ENCODE measurements at regions not wholly inside any gene's neighbourhood (a gene's known extent, or its start where the extent isn't known, plus 50 kb on each side); places are given as distances from the start of the nearest gene placed in this dataset.

DNA sequence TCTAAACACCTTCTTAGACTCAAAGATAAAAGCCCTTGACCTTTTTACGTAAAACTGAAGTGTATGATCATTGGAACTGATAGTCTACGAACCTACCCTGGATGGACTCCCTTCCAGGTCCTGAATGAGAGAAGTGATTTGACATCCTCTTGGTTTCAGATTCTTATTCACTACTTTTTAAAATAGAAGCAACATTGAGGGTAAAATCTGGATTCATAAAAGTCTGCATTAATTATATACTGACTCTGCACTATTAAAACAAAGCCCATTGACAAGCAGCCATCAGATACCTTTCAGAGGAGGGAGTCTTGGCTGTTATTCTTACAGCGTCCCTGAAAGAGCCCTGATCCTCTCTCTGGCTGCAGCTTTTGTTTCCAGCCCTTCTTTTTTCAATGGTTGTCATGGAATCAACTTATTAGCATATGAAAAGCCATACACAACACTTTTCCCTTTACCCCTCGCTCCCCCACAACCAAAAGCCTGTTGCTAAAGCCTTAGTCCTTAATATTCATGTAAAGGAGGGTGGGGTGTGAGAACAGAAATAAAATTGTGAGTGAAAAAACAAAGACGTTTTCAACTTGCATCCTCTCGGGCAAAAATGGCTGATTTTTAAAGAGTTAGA lies 270.0 kb upstream of the MARCKS start:
- DNase-seq (ENCODE audit: low read depth in 2 of 2, low spot score in 1 of 2), result no peak

DNA sequence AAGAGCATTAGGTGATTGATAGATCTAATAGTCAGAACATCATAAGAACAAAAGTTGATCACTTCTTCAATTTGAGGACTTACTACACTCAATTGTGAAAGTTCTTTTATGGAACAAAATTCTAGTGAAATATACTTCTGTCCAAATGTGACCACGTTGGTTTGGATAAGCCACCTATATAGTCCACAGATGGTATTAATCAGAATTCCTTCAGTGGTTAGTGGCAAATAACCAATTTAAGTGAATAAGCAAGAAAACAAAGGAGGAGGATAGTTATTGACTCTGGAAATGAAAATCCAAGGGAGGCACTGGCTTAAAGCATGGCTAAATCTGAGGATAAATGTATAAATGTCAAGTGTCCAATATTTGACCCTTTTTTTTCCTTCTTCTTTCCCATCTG lies 268.5 kb upstream of the MARCKS start:
- DNase-seq (ENCODE audit: low read depth in 2 of 2, low spot score in 1 of 2), result no peak

DNA sequence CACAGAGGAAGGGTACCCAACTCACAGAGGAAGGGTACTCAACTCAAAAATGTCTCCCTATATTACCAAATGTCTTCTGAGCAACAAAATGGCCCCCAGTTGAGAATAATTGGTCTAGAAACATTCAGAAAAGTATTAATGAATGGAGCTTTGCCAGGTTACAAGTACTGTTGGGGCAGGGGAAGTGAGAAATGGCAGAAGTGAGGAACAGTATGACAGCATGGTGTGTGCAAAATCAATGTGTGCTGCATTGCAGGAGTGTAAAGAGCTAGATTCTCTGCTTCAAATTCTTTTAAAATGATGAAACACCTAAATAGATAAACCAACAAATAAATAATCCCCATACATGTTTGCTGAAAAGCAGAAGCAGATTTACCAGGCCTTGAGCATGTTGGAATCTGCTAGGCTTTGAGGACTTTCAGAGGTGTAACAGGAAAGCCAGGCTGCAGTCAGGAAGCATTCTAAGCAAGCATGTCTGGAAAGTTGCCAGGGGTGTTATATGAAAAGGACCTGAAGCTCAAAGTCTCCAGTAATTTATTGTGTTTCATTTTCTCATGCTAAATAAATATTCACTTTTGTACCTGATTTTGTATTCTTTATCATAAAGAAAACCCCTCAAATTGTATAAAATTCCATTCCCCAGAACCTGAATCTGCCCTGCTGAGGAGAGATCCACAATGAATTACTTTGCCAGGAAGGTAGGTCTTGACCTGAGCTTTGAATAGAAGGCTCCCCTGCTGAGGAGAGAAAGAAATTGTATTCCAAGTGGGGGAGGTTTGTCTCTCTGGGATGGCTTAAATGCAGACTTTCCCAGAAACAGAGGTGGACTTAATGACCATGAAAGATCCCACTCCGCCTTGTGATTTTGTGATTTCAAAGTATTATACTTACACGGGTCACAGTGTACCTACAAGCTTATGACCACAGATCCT lies 265.0 kb upstream of the MARCKS start:
- DNase-seq (ENCODE audit: low read depth in 2 of 2, low spot score in 1 of 2), result no peak

DNA sequence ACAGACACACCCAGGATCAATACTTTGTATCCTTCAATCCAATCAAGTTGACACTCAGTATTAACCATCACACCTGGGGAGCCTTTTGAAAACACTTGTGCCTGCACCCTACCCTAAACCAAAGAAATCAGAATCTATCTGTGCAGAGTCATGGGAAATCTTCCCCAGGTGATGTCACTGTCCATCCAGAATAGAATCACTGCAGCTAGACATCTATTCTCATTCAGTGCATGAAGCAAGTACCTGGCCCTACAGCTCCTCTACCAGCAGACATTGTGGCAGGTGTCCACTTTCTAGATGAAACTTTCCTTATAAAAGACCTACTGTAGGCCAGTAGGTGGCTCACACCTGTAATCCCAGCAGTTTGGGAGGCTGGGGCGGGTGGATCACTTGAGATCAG lies 262.4 kb upstream of the MARCKS start:
- no peak for DNase-seq (ENCODE audit: low read depth in 2 of 2, low spot score in 1 of 2)

DNA sequence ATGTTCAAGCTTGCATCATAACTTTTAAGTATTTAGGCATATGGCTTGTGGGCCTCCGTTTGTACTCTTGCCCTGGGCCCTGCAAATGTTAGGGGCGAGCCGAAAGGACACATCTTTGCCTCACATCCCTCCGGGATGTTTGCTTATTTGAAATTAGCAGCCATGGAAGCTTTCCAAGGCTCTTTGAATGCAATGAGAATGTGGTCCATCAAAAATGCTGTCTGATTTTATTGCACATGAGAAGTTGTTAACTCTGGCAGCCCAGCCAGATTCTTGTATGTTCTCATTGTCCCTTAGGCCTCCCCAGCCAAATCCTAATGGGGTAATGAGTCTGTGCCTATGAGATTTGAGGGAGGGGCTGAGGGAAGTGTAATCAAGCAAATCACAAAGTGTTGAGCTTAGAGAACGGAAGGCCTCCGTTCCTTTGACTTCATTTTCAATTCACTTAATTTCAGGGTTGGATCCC lies 261.2 kb upstream of the MARCKS start:
- no peak for DNase-seq (ENCODE audit: low read depth in 2 of 2, low spot score in 1 of 2)

DNA sequence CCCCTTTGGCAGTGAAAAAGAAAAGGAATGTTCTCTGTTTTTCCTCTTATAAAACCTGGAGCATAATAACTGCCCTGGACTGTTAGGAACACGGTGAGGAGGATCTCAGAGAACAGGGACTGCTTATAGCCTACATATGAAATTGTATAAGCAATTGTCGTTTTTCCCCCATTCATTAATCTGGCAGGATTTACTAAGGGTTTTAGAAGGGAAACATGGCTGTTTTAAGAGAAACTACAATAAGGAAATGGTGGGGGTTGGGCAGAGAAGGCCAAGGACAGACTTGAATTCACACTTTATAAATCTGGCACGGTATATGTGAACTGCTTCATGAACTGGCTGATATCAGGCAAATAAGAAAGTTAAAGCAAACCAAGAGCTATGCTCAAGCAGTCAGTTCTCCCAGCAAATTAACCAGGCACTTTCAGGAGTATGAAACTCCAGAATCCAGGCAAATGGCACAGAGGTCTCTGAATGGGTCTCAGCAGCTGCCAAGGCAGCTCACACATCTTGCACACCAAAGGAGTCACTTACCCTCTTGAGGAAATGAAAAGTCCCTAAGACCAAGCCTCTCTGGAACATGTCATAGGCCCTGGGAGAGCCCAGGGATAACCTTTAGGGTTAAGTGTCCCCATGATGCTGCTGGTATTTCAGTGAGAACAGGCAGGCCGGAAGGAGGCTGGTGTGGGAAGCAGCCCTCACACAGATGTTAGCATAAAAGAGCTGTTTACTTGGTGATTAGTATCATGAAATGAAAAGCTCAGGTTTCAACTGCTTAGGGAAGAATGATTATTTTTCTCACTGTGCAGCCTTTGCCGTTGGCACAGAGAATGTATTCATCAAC lies 260.5 kb upstream of the MARCKS start:
- DNase-seq (ENCODE audit: low read depth in 2 of 2, low spot score in 1 of 2), result no peak

DNA sequence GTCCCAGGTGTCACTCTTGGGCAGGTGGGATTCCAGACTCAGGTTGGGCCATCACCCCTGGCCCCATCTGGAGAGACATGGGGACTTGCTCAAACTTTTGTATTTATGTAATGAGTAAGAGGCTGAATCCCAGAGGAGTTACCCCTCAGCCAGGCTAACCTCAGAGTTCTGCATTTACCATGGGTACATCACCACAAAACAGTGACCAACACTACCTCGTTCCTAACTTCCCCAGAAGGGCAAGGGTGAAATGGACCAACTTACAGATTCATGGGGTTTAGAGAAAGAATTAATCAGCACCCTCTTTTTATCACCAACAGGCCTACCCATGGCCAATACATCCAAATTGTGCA lies 259.9 kb upstream of the MARCKS start:
- no peak for DNase-seq (ENCODE audit: low read depth in 2 of 2, low spot score in 1 of 2)

DNA sequence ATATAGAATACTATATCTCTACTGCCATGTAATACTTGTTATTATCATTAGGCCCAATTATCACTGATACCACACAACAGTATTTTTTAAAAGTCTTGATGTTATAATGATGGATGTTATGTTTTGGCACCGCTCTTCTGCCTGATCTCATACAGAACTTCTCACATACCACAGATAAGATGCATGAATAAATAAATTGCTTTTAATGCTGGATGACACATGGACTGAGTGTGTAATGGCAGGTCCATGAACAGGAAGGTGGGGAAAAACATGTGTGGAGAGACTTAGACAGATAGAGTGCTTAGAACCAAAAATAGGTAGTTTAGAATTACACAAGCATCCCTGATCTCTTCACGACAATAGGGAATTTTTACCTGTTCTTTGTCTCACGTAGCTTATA lies 258.4 kb upstream of the MARCKS start:
- DNase-seq (ENCODE audit: low read depth in 2 of 2, low spot score in 1 of 2), result no peak

DNA sequence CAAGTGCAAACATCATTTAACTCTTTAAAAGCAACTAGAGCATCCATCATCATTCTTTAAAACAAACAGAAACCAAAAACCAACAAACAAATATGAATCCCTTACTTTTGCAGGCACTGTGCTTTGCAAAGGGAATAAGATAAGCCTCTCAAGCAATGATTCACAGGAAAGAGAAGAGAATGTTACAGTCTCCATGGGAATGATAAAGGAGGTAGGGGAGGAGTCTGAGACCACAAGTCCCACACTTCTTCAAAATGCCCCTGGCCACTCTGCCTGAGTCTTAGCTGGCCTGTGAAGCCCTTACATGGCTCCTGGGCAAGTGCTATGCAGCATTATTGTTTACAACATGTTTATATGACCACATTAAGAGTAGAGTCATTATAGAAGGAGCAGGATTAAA lies 257.7 kb upstream of the MARCKS start:
- no peak for DNase-seq (ENCODE audit: low read depth in 2 of 2, low spot score in 1 of 2)

DNA sequence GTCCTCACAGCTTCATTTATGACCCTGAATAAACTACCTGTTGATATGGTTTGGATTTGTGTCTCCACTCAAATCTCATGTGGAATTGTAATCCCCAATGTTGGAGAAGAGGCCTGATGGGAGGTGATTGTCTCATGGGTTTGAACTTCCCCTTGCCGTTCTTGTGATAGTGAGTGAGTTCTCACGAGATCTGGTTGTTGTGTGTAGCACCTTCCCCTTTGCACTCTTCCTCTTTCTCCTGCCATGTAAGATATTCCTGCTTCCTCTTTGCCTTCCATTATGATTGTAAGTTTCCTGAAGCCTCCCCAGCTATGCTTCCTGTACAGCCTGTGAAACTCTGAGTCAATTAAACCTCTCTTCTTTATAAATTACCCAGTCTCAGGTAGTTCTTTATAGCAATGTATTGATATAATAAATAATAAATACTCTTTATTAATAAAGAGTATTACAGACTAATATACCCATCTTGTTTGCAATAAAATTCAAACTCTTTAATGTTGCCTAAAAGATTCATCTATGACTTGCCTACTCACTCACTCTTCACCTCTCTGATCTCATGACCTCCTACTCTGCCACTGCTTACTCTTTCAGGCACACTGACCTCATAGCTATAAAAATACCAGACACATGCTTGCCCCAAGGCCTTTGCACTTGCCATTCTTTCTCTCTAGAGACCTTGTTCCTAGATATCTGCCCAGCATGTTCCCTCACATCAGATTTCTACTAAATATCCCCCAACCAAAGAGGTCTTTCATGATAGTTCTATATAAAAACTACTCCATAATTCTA lies 256.4 kb upstream of the MARCKS start:
- DNase-seq (ENCODE audit: low read depth in 2 of 2, low spot score in 1 of 2), result no peak

DNA sequence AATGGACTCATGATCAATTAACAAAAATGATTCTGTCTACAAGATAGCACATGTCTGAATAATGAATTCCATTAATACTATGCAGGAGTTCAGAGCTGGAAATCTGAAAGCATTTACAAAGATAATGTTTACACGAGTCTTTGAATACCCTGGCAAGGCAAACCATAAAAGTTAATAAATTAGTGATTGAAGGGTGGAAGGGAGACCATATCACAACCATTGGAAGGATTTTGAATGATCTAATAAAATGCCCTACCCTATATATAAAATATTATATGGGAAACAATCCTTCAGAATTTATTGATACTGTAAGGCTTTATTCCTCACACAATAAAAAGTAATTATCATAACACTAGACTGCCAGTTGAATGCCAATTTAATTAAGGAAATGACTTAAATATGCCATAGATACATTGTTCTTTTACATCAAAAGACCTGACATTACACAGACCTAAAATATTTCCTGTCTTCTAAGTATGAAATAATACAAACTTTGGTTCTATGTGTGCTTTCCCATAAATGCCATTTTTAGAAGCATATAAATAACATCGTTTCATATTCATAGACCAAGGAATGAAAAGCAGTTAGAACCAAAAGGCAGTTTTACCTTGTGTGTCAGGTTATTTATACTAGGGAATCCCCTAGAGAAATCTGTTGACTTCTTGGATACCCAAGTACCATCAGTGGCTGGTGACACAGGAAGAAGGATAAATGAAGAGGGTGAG lies 249.2 kb upstream of the MARCKS start:
- DNase-seq (ENCODE audit: low read depth in 2 of 2, low spot score in 1 of 2), result no peak

DNA sequence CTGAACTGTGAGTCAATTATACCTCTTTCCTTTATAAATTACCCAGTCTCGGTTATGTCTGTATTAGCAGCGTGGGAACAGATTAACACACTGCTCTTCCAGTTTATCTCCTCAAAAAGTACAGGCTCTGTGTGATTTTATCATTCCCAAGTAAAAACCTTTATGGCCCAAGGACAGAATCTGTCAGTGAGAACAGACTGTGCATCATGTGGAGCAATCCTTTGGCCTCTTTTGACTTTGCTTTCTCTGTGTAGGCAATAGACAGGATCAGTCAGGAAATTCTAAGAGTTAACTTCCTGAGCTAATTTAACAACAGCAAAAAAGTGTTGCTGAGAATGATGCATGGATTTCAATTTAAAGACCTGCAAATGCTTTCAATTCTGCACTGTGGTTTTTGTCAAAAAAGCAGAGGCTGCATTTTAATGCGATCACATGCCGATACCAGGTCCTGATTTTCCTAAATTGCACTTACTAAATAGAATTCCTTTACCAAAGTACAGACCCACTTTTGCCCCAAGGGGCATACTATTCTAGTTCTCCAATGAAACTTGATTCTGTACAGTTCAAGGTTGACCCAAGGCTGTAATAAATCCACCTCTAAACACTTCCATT lies 246.7 kb upstream of the MARCKS start:
- no peak for DNase-seq (ENCODE audit: low read depth in 2 of 2, low spot score in 1 of 2)

DNA sequence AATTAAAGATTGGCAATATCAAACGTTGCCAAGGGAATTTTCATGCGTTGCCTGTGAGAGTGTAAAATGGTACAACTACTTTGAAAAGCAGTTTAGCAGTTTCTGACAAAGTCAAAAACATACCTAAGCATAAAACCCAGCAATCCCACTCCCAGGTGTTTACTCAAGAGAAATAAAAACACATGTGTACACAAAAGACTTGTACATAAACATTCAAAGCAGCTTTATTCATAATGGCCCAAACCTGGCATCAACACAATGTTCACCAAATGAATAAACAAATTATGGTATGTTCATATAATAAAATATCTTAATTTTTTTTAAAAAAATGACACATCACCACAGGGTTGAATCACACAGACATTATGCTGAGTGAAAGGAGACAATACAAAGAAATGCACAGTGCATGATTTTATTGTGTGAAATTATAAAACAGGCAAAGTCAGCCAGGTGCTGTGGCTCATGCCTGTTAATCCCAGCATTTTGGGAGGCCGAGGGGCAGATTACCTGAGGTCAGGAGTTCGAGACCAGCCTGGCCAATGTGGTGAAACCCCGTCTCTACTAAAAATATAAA lies 240.4 kb upstream of the MARCKS start:
- DNase-seq (ENCODE audit: low read depth in 2 of 2, low spot score in 1 of 2), result no peak

DNA sequence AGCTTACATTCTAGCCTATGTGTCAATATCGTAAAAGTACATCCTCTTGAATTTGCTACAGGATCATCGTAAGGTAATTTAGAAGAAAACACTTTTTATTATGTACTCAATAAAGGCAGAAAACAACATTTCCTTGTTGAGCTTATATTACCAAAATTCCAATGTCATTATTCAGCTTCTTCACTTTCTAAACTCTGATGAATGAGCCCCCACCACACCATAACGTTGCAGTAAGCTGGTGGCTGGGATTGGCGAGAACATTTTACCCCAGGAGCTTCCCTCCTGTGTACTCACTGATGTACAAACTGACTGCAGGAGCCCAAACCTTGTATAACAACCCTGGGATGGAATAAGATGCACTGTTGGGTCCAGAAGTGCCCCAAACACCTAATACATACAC lies 238.1 kb upstream of the MARCKS start:
- no peak for DNase-seq (ENCODE audit: low read depth in 2 of 2, low spot score in 1 of 2)

DNA sequence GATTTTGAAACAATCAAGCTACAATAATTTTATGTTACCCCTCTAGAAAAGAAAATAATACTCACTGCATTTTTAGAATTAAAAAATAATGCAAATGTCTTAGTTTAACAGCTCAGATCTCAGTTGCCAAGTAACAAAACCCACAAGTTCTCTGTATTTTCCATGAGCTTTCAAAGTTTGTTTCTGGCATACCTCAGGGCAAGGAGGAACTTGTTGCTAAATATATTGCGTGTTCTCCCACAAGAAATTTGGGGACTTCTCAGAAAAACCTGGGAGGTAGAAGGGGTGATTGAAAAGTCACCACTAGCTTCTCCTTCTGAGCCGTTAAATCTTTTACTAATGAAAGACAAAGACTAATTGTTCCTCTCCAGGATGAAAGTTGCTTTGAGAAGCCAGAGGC lies 236.8 kb upstream of the MARCKS start:
- DNase-seq (ENCODE audit: low read depth in 2 of 2, low spot score in 1 of 2), result no peak

DNA sequence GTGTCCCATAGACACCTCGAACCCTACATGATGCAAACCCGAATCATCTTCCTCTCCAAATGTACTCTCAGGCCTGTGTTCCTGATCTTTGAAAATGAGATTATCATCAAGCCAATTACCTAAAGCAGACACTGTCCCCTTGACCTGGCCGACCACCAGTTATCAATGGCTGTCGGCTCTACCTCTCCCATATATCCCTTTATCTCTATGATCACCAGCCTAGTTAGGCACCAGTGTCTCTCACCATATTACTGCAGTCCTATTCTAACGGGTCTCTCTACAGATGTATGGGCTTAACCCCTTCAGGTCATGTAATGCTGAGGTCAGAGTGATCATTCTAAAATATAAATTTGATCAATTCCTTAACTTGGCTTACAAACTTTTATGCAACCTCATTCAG lies 234.9 kb upstream of the MARCKS start:
- DNase-seq (ENCODE audit: low read depth in 2 of 2, low spot score in 1 of 2), result no peak

DNA sequence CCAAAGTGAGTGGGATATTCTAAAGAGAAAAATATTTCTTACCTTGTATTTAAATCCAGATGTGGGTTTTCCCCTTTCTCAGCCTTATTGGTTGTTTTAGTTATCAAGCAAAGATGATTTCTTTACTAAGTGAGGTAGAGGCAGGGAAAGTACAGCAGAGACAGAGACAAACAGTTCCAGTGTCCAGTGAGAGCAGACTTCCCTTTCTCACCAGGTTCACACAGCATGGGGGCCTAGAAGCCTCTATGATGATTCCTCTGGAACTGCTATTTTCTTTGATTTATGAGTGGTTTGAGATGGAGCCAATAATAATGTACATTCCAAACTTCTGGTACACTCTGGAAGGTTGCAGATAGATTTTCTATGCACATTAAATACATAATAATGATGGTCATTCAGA lies 234.0 kb upstream of the MARCKS start:
- DNase-seq (ENCODE audit: low read depth in 2 of 2, low spot score in 1 of 2), result no peak

DNA sequence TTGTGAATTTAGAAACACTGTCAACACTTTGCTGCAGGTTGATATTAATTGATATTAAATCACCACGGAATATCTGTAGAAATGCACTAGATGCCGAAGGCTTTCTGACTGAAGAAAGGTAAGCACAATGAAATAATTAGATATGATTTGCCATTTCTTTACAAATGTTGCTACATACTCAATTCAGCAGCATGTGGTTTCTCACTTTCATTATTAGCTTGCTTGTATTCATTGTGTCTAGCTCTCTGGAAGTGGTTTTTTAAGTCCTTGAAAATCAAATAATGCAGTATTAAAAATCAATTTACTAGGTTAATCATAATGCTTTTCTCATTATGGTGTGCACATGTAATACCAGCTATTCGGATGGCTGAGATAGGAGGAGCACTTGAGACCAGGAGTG lies 231.3 kb upstream of the MARCKS start:
- no peak for DNase-seq (ENCODE audit: low read depth in 2 of 2, low spot score in 1 of 2)

DNA sequence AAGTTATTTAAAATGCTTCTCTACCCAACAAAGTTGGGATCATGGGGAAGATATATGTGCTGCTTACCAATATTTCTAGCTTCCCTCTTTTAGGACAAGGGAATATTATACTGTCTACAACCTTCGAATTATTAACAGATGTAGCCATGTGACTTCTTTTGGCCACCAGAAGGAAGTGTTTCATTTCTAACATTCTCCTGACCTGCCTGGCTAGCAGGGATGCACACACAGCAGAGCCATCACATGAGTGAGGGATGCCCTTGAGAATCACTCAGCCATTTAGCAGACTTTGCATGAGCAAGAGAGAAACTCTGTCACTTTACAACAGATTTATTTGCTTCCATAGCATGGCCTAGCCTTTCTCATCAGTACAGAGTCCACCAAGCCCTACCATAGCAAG lies 230.7 kb upstream of the MARCKS start:
- no peak for DNase-seq (ENCODE audit: low read depth in 2 of 2, low spot score in 1 of 2)

DNA sequence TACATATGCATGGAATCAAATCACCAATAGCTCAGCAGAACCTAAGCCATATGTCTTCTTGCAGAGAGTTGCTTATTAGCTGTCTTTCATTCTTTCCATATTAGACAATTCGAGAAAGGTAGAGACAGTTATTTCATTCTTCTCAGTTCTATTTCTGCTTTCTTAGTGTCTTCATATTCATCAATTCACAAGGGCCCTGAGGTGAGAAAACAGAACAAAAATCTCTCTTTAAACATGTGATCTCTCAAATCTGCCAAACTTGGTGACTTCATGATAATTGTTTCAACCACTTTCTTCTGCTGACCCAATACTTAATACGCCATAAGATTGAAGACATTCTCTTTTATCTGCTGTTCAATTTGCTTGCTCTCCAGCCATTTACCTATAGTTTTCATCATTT lies 229.7 kb upstream of the MARCKS start:
- DNase-seq (ENCODE audit: low read depth in 2 of 2, low spot score in 1 of 2), result no peak

All from stimulated activated CD8-positive, alpha-beta memory T cell treated with anti-CD3 and anti-CD28 coated beads, Interleukin-4, amount 100 ng/mL, for 4 hours (primary cell).